Ovary (tissue), 3 donors: ENCODE measurements at regions not wholly inside any gene's neighbourhood (a gene's known extent, or its start where the extent isn't known, plus 50 kb on each side); places are given as distances from the start of the nearest gene placed in this dataset.

Experiments used
- CTCF ChIP-seq, 3 donors: fragments of 450-650 bp in 2 of 3; fragments of 200-600 bp in 1 of 3; IDR thresholded peaks; one replicate each; pipeline versions ENCODE4 v1.5.1 to v1.8.0; 2016 to 2022; ENCODE audit warnings: antibody characterized with exemption in 3 of 3, mild to moderate bottlenecking in 1 of 3
- POLR2A ChIP-seq: fragments of 450-650 bp; IDR thresholded peaks from one replicate; pipeline ENCODE4 v1.6.1; 2017; ENCODE audit warnings: antibody characterized with exemption, mild to moderate bottlenecking, moderate library complexity
- donor health status: DM: no; HTN: no; CAD: no.

GRCh38 chrX:34813618-34814017, 129.0 kb upstream of the FAM47B start:
- no peak for TF ChIP-seq POLR2A
- TF ChIP-seq CTCF (IDR thresholded peaks at IDR 0.05) = no peak
